WTC11 (cell line): ENCODE measurements at regions not wholly inside any gene's neighbourhood (a gene's known extent, or its start where the extent isn't known, plus 50 kb on each side); places are given as distances from the start of the nearest gene placed in this dataset.

Source experiments
- ATAC-seq: fragments of 200-7000 bp; cut with Tn5 transposase; 2 replicates; pipeline ENCODE4 v1.10.0; 2021; ENCODE audit warnings: mild to moderate bottlenecking, moderate library complexity
- CTCF ChIA-PET: fragments of 300-600 bp; sonication (Branson Sonifier 250); formaldehyde crosslinking; loops from one replicate; lab custom pipeline; 2021; ENCODE audit warnings: antibody characterized with exemption; lab: Charles Lee
- POLR2A ChIA-PET: fragments of 350-600 bp; sonication (Branson Sonifier 250); formaldehyde crosslinking; loops from one replicate; lab custom pipeline; 2021; ENCODE audit warnings: antibody characterized with exemption; lab: Charles Lee
- DNase-seq: peaks from one replicate; pipeline ENCODE4 v3.0.0; 2021; ENCODE audit warnings: low spot score
- H3K27ac Mint-ChIP-seq: 2 replicates; pipeline ENCODE4 v1.8.0; 2021; ENCODE audit warnings: mixed read lengths
- H3K27me3 Mint-ChIP-seq: 2 replicates; pipeline ENCODE4 v1.8.0; 2021; ENCODE audit warnings: low read depth, mild to moderate bottlenecking, moderate library complexity, mixed read lengths
- H3K36me3 Mint-ChIP-seq: 2 replicates; pipeline ENCODE4 v1.8.0; 2021; ENCODE audit warnings: mixed read lengths
- H3K4me1 Mint-ChIP-seq: 2 replicates; pipeline ENCODE4 v1.8.0; 2022; ENCODE audit warnings: mixed read lengths
- H3K4me3 Mint-ChIP-seq: 2 replicates; pipeline ENCODE4 v1.8.0; 2021; ENCODE audit warnings: mild to moderate bottlenecking, moderate library complexity, mixed read lengths
- H3K9me3 Mint-ChIP-seq: 2 replicates; pipeline ENCODE4 v1.8.0; 2021; ENCODE audit warnings: mixed read lengths
- CDX4 ChIP-seq: fragments of 250-450 bp; sonication (Bioruptor Pico); IDR thresholded peaks from 2 replicates; pipeline ENCODE4 v1.9.0; 2021; ENCODE audit warnings: moderate library complexity, mild to moderate bottlenecking, inconsistent platforms, borderline replicate concordance
- ESRRA ChIP-seq: sonication (generic); formaldehyde crosslinking; IDR thresholded peaks from 2 replicates; pipeline ENCODE4 v1.8.1; 2022; ENCODE audit warnings: mild to moderate bottlenecking, missing genetic modification reagents, borderline replicate concordance
- FOXJ3 ChIP-seq: sonication (generic); formaldehyde crosslinking; IDR thresholded peaks from 2 replicates; pipeline ENCODE4 v1.9.0; 2021; ENCODE audit warnings: missing genetic modification reagents, mild to moderate bottlenecking, borderline replicate concordance
- HMGXB4 ChIP-seq: sonication (generic); formaldehyde crosslinking; IDR thresholded peaks from 2 replicates; pipeline ENCODE4 v1.8.1; 2023; ENCODE audit warnings: mild to moderate bottlenecking, moderate library complexity, missing genetic modification reagents
- IRF2 ChIP-seq: sonication (generic); formaldehyde crosslinking; IDR thresholded peaks from 2 replicates; pipeline ENCODE4 v1.8.0; 2022; ENCODE audit warnings: low read depth, missing genetic modification reagents, borderline replicate concordance
- KAT7 ChIP-seq: sonication (generic); formaldehyde crosslinking; IDR thresholded peaks from 2 replicates; pipeline ENCODE4 v1.8.1; 2023; ENCODE audit warnings: missing genetic modification reagents, mild to moderate bottlenecking, borderline replicate concordance
- ZNF232 ChIP-seq: sonication (generic); formaldehyde crosslinking; IDR thresholded peaks from 2 replicates; pipeline ENCODE4 v1.8.0; 2022; ENCODE audit warnings: mild to moderate bottlenecking, missing genetic modification reagents
- TF ChIP-seq, protein P1 (sequence below): sonication (generic); formaldehyde crosslinking; IDR thresholded peaks from 2 replicates; pipeline ENCODE4 v1.8.1; 2023; ENCODE audit warnings: mild to moderate bottlenecking, missing genetic modification reagents
- TF ChIP-seq, protein P2 (sequence below): sonication (generic); formaldehyde crosslinking; IDR thresholded peaks from 2 replicates; pipeline ENCODE4 v1.8.0; 2022; ENCODE audit warnings: mild to moderate bottlenecking, missing genetic modification reagents
- TF ChIP-seq, protein P3 (sequence below): sonication (generic); formaldehyde crosslinking; IDR thresholded peaks from 2 replicates; pipeline ENCODE4 v1.8.0; 2023; ENCODE audit warnings: mild to moderate bottlenecking, missing genetic modification reagents
- TF ChIP-seq, protein P4 (sequence below): sonication (generic); formaldehyde crosslinking; IDR thresholded peaks from 2 replicates; pipeline ENCODE4 v1.8.1; 2022; ENCODE audit warnings: mild to moderate bottlenecking, moderate library complexity, missing genetic modification reagents
- TF ChIP-seq, protein P5 (sequence below): fragments of 250-450 bp; sonication (Bioruptor Pico); IDR thresholded peaks from 2 replicates; pipeline ENCODE4 v2.1.2; 2022; ENCODE audit warnings: mild to moderate bottlenecking, moderate library complexity

DNA sequence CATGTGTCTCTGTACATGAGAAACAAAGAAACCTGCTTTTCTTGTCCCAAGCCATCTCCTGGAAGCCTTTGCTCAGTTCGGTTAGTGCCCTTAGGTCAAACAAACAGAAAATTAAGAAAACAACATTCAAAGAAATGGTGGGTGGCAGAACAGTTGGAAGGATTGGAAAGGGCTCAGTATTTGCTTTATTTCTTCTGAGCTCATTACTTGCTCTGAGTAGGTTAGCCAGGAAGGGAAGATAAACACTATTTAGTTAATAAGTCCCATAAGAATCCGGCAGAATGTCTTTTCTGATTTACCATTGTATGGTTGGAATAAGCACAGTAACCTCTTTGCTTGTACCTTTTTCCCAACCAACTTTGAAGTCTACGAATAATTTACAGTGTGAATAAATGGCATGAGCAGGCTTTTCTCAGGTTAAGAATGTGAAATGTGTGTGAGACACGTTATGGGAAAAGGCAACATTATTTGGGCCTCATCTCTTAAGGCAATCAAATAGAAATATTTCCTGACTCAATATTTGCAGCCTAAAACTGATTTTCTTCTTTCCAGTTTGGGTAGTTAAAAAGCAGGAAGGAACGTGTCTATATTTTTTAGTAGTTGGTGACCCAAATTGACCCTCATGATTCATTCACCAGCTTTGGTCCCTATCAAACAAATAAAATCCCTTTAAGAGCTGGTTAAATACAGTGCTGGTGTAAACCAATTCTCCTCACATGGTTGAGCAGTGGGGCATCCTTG, 158.5 kb downstream of the DKK1 start:
- ATAC-seq (no peak), DNase-seq (no peak)
- CTCF ChIA-PET = no interaction called here
- POLR2A ChIA-PET = no interaction called here
- Mint-ChIP-seq H3K4me1 (peaks cover 15% of the 10 kb centered on the region), H3K27me3 (0 out of 2 replicates have a peak, but pooled peaks cover 2% of the 10 kb centered on the region), H3K27ac (no peak overlapping the region), H3K9me3 (no peaks in the 10 kb centered on the region), H3K36me3 (no peaks in the 10 kb centered on the region), H3K4me3 (no peak overlapping the region)
- TF ChIP-seq, protein P1, sequence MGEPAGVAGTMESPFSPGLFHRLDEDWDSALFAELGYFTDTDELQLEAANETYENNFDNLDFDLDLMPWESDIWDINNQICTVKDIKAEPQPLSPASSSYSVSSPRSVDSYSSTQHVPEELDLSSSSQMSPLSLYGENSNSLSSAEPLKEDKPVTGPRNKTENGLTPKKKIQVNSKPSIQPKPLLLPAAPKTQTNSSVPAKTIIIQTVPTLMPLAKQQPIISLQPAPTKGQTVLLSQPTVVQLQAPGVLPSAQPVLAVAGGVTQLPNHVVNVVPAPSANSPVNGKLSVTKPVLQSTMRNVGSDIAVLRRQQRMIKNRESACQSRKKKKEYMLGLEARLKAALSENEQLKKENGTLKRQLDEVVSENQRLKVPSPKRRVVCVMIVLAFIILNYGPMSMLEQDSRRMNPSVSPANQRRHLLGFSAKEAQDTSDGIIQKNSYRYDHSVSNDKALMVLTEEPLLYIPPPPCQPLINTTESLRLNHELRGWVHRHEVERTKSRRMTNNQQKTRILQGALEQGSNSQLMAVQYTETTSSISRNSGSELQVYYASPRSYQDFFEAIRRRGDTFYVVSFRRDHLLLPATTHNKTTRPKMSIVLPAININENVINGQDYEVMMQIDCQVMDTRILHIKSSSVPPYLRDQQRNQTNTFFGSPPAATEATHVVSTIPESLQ (CRISPR knock-in tag) = no peak
- TF ChIP-seq ESRRA (no peak), CDX4 (CRISPR knock-in tag) (no peak)
- TF ChIP-seq, protein P2, sequence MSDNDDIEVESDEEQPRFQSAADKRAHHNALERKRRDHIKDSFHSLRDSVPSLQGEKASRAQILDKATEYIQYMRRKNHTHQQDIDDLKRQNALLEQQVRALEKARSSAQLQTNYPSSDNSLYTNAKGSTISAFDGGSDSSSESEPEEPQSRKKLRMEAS (CRISPR knock-in tag) = no peak

DNA sequence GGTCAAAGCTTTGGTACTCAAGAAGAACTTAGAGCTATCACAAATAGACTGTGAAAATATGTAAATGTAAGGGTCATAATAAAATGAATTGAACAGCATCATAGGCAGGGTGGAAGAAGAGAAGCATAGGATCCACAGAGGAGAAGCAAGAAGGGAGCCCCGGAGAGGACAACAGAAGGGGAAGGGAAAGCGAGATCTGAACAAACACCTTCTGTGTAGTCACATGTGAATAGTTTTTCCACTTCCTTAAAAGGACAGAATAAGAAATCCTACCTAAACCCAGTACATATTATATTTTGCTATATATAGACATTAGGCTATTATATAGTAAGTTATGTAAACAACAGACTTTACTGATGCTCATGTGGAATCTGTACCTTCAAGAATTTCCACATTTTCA, 160.2 kb downstream of the DKK1 start:
- POLR2A ChIA-PET = no interaction called here
- Mint-ChIP-seq H3K9me3 (no peaks in the 10 kb centered on the region), H3K4me1 (peaks cover 9% of the 10 kb centered on the region), H3K4me3 (no peak overlapping the region), H3K36me3 (no peaks in the 10 kb centered on the region), H3K27ac (no peak overlapping the region), H3K27me3 (no peaks in the 10 kb centered on the region)
- ATAC-seq (no peak), DNase-seq (no peak)
- CTCF ChIA-PET = no interaction called here
- TF ChIP-seq ESRRA (no peak), FOXJ3 (CRISPR knock-in tag) (no peak), ZNF232 (CRISPR knock-in tag) (no peak), HMGXB4 (CRISPR knock-in tag) (no peak)
- TF ChIP-seq, protein P3, sequence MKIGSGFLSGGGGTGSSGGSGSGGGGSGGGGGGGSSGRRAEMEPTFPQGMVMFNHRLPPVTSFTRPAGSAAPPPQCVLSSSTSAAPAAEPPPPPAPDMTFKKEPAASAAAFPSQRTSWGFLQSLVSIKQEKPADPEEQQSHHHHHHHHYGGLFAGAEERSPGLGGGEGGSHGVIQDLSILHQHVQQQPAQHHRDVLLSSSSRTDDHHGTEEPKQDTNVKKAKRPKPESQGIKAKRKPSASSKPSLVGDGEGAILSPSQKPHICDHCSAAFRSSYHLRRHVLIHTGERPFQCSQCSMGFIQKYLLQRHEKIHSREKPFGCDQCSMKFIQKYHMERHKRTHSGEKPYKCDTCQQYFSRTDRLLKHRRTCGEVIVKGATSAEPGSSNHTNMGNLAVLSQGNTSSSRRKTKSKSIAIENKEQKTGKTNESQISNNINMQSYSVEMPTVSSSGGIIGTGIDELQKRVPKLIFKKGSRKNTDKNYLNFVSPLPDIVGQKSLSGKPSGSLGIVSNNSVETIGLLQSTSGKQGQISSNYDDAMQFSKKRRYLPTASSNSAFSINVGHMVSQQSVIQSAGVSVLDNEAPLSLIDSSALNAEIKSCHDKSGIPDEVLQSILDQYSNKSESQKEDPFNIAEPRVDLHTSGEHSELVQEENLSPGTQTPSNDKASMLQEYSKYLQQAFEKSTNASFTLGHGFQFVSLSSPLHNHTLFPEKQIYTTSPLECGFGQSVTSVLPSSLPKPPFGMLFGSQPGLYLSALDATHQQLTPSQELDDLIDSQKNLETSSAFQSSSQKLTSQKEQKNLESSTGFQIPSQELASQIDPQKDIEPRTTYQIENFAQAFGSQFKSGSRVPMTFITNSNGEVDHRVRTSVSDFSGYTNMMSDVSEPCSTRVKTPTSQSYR (CRISPR knock-in tag) = no peak
- TF ChIP-seq, protein P4, sequence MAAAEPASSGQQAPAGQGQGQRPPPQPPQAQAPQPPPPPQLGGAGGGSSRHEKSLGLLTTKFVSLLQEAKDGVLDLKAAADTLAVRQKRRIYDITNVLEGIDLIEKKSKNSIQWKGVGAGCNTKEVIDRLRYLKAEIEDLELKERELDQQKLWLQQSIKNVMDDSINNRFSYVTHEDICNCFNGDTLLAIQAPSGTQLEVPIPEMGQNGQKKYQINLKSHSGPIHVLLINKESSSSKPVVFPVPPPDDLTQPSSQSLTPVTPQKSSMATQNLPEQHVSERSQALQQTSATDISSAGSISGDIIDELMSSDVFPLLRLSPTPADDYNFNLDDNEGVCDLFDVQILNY (CRISPR knock-in tag) = no peak
- TF ChIP-seq, protein P5, sequence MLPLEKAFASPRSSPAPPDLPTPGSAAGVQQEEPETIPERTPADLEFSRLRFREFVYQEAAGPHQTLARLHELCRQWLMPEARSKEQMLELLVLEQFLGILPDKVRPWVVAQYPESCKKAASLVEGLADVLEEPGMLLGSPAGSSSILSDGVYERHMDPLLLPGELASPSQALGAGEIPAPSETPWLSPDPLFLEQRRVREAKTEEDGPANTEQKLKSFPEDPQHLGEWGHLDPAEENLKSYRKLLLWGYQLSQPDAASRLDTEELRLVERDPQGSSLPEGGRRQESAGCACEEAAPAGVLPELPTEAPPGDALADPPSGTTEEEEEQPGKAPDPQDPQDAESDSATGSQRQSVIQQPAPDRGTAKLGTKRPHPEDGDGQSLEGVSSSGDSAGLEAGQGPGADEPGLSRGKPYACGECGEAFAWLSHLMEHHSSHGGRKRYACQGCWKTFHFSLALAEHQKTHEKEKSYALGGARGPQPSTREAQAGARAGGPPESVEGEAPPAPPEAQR (CRISPR knock-in tag) = no peak

GRCh38 chr10:52477305-52477704, 163.2 kb downstream of the DKK1 start:
- no peaks in the 10 kb centered on the region for H3K36me3 Mint-ChIP-seq
- H3K9me3 Mint-ChIP-seq = no peaks in the 10 kb centered on the region
- TF ChIP-seq IRF2 (CRISPR knock-in tag) (no peak), KAT7 (no peak)
- TF ChIP-seq, all 79 proteins: peak for 0
- no peaks in the 10 kb centered on the region for H3K27me3 Mint-ChIP-seq
- DNase-seq (no peak), ATAC-seq (no peak)
- H3K4me3 Mint-ChIP-seq = no peak overlapping the region
- H3K27ac Mint-ChIP-seq = no peak overlapping the region
- no peaks in the 10 kb centered on the region for H3K4me1 Mint-ChIP-seq
- POLR2A ChIA-PET = no interaction called here
- CTCF ChIA-PET = interaction anchor here (1.3 kb wide), 1 partner anchor 169 kb away, joined by 3 read pairs; no protein-coding TSS in a partner anchor
